Breast epithelium (tissue), 4 donors: ENCODE measurements at regions not wholly inside any gene's neighbourhood (a gene's known extent, or its start where the extent isn't known, plus 50 kb on each side); places are given as distances from the start of the nearest gene placed in this dataset.

Experiments
- DNase-seq, 2 donors: peaks; one replicate each; pipeline ENCODE4 v3.0.0-alpha.2; 2019; ENCODE audit warnings: low spot score in 2 of 2
- H3K27ac ChIP-seq, 2 donors: fragments of 200-600 bp; sonication (generic) in 1 of 2; one replicate each; pipeline ENCODE4 v1.5.1; 2016 to 2019; ENCODE audit warnings: mild to moderate bottlenecking in 1 of 2
- H3K27me3 ChIP-seq, 2 donors: fragments of 200-600 bp; sonication (generic) in 1 of 2; one replicate each; pipeline versions ENCODE4 v1.5.1 to v1.6.0; 2017 to 2019; ENCODE audit warnings: control low read depth in 1 of 2, mild to moderate bottlenecking in 1 of 2
- H3K36me3 ChIP-seq: fragments of 200-600 bp; one replicate; pipeline ENCODE4 v1.5.1; 2019
- H3K4me1 ChIP-seq, 2 donors: fragments of 200-600 bp; sonication (generic); one replicate each; pipeline ENCODE4 v1.5.1; 2016 to 2019; ENCODE audit warnings: control low read depth in 1 of 2
- H3K4me3 ChIP-seq, 3 donors: fragments of 200-600 bp; sonication (generic); 1 replicate in 2 of 3; 2 replicates in 1 of 3; pipeline ENCODE4 v1.5.1; 2016 to 2019; ENCODE audit warnings: mild to moderate bottlenecking in 3 of 3, moderate library complexity in 2 of 3
- H3K9me3 ChIP-seq, 2 donors: fragments of 200-600 bp; sonication (generic) in 1 of 2; one replicate each; pipeline ENCODE4 v1.5.1; 2016 to 2019; ENCODE audit warnings: control low read depth in 1 of 2
- POLR2A ChIP-seq: fragments of 450-650 bp; IDR thresholded peaks from one replicate; pipeline ENCODE4 v1.6.1; 2016; ENCODE audit warnings: antibody characterized with exemption, mild to moderate bottlenecking, moderate library complexity
- POLR2AphosphoS5 ChIP-seq, 3 donors: sonication (generic); formaldehyde crosslinking; IDR thresholded peaks; one replicate each; pipeline ENCODE4 v1.6.1; 2017; ENCODE audit warnings: antibody characterized with exemption in 3 of 3
- intact Hi-C: fragments of 100-400 bp; cut with DNase I; formaldehyde crosslinking; loops from one replicate; pipeline ENCODE4 v1.15.1; 2023; ENCODE audit warnings: low total_unique reads
- TF ChIP-seq, protein P1 (sequence below), 3 donors: fragments of 450-650 bp; IDR thresholded peaks; one replicate each; pipeline ENCODE4 v1.5.1; 2016 to 2017; ENCODE audit warnings: antibody characterized with exemption in 3 of 3, mild to moderate bottlenecking in 3 of 3, moderate library complexity in 3 of 3

- Histone ChIP-seq H3K9me3 (peaks cover 20 to 26% of the 10 kb centered on the region in 2 donors), H3K4me1 (no peaks in the 10 kb centered on the region), H3K4me3 (no peak overlapping the region), H3K27ac (no peak overlapping the region), H3K36me3 (no peaks in the 10 kb centered on the region), H3K27me3 (no peaks in the 10 kb centered on the region)
- DNase-seq, result no peak
- TF ChIP-seq POLR2AphosphoS5 (IDR thresholded peaks at IDR 0.05) (no peak), POLR2A (no peak)
- TF ChIP-seq, protein P1, sequence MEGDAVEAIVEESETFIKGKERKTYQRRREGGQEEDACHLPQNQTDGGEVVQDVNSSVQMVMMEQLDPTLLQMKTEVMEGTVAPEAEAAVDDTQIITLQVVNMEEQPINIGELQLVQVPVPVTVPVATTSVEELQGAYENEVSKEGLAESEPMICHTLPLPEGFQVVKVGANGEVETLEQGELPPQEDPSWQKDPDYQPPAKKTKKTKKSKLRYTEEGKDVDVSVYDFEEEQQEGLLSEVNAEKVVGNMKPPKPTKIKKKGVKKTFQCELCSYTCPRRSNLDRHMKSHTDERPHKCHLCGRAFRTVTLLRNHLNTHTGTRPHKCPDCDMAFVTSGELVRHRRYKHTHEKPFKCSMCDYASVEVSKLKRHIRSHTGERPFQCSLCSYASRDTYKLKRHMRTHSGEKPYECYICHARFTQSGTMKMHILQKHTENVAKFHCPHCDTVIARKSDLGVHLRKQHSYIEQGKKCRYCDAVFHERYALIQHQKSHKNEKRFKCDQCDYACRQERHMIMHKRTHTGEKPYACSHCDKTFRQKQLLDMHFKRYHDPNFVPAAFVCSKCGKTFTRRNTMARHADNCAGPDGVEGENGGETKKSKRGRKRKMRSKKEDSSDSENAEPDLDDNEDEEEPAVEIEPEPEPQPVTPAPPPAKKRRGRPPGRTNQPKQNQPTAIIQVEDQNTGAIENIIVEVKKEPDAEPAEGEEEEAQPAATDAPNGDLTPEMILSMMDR (IDR thresholded peaks at IDR 0.05), result no peak
- intact Hi-C loops, result no loop called here
Measured at GRCh38 chr7:33701189-33701740, 204.1 kb upstream of the BMPER start.

DNA sequence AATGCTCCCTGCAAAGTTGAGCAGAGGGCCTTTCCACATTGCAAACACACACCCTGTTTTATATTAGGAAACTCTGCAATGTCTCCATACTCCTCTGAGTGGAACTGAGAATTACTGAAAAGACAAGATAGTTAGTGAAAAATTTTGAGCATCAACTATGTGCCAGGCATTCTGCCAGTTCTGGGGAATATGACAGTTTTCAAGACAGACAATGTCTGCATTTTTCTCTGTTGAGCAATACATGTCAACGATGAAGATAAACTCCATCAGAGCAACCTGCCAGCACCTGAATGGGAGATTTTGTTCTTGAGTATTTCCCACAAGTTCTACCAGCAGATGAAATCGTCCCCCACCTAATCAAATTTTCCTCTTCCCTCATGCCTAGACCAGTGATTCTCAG is 203.4 kb upstream of the BMPER start:
- no peak for DNase-seq
- H3K9me3 ChIP-seq, result peaks cover 20 to 26% of the 10 kb centered on the region in 2 donors
- TF ChIP-seq, protein P1 (IDR thresholded peaks at IDR 0.05), result no peak
- no peak for TF ChIP-seq POLR2A
- no peak for TF ChIP-seq POLR2AphosphoS5 (IDR thresholded peaks at IDR 0.05)
- no peaks in the 10 kb centered on the region for H3K4me1 ChIP-seq
- no peaks in the 10 kb centered on the region for H3K27me3 ChIP-seq
- intact Hi-C loops, result no loop called here
- no peak overlapping the region for H3K27ac ChIP-seq
- no peaks in the 10 kb centered on the region for H3K36me3 ChIP-seq
- no peak overlapping the region for H3K4me3 ChIP-seq

- Histone ChIP-seq H3K4me1 (no peaks in the 10 kb centered on the region), H3K9me3 (peaks cover 20 to 26% of the 10 kb centered on the region in 2 donors), H3K4me3 (no peak overlapping the region), H3K36me3 (no peaks in the 10 kb centered on the region), H3K27me3 (no peaks in the 10 kb centered on the region), H3K27ac (no peak overlapping the region)
- no peak for DNase-seq
- TF ChIP-seq POLR2A (no peak), POLR2AphosphoS5 (IDR thresholded peaks at IDR 0.05) (no peak)
- TF ChIP-seq, protein P1 (IDR thresholded peaks at IDR 0.05), result no peak
- intact Hi-C loops, result no loop called here
Measured at GRCh38 chr7:33702514-33703054, 202.8 kb upstream of the BMPER start.

GRCh38 chr7:33705333-33705833 is 200.0 kb upstream of the BMPER start:
- Histone ChIP-seq H3K36me3 (no peaks in the 10 kb centered on the region), H3K4me3 (no peak overlapping the region), H3K9me3 (peaks cover 16 to 18% of the 10 kb centered on the region in 2 donors), H3K27ac (no peak overlapping the region), H3K27me3 (no peaks in the 10 kb centered on the region), H3K4me1 (no peaks in the 10 kb centered on the region)
- DNase-seq, result no peak
- TF ChIP-seq, protein P1 (IDR thresholded peaks at IDR 0.05), result no peak
- TF ChIP-seq POLR2A, result no peak
- TF ChIP-seq POLR2AphosphoS5 (IDR thresholded peaks at IDR 0.05), result no peak
- intact Hi-C loops, result no loop called here

DNA sequence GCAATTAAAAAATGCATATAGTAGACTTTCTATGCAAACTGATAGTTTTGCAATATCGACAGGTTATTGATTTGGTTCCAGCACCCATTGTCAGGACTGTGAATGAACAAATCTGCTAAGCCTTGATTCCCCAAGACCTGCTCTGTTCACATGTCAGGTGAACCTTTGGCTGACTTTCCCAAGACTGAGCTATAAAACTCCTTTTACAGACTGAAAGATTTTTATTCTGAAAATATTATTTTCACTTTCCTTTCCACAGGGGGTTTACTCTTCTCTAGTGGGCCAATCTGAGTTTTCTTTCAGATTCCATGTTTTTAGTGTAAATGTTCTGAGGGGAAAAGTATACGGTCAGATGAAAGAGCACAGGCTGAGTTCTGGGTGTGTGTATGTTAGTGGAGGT is 199.2 kb upstream of the BMPER start:
- Histone ChIP-seq H3K4me3 (no peak overlapping the region), H3K36me3 (no peaks in the 10 kb centered on the region), H3K27ac (no peak overlapping the region), H3K9me3 (peaks cover 8 to 10% of the 10 kb centered on the region in 2 donors), H3K27me3 (no peaks in the 10 kb centered on the region), H3K4me1 (no peaks in the 10 kb centered on the region)
- intact Hi-C loops, result no loop called here
- TF ChIP-seq POLR2A, result no peak
- no peak for DNase-seq
